Liver (tissue), 8 donors: ENCODE measurements at regions not wholly inside any gene's neighbourhood (a gene's known extent, or its start where the extent isn't known, plus 50 kb on each side); places are given as distances from the start of the nearest gene placed in this dataset.

Source experiments
- DNase-seq: peaks from one replicate; pipeline ENCODE4 v3.0.0-alpha.2; 2017; ENCODE audit warnings: low spot score
- H3K27ac ChIP-seq, 2 donors: one replicate each; pipeline ENCODE4 v1.7.0; 2013; ENCODE audit warnings: inconsistent platforms in 2 of 2, low read length in 2 of 2, control low read depth in 1 of 2, low read depth in 1 of 2, mild to moderate bottlenecking in 1 of 2
- H3K27me3 ChIP-seq, 4 donors: one replicate each; pipeline versions ENCODE4 v1.6.1 to v1.7.0; 2013; ENCODE audit warnings: low read length in 3 of 4, inconsistent platforms in 1 of 4, mild to moderate bottlenecking in 1 of 4, moderate library complexity in 1 of 4; ENCODE audit not compliant: control insufficient read depth in 4 of 4, insufficient read depth in 4 of 4
- H3K36me3 ChIP-seq, 4 donors: one replicate each; pipeline versions ENCODE4 v1.6.1 to v1.7.0; 2013; ENCODE audit warnings: low read length in 3 of 4, mild to moderate bottlenecking in 3 of 4, low read depth in 1 of 4, moderate library complexity in 1 of 4; ENCODE audit not compliant: control insufficient read depth in 4 of 4, insufficient read depth in 3 of 4
- H3K4me1 ChIP-seq, 4 donors: one replicate each; pipeline versions ENCODE4 v1.6.1 to v1.7.0; 2013; ENCODE audit warnings: low read length in 3 of 4, mild to moderate bottlenecking in 3 of 4, moderate library complexity in 1 of 4; ENCODE audit not compliant: control insufficient read depth in 4 of 4, insufficient read depth in 4 of 4
- H3K4me3 ChIP-seq, 3 donors: one replicate each; pipeline versions ENCODE4 v1.6.1 to v1.7.0; 2013; ENCODE audit warnings: low read length in 3 of 3, control low read depth in 1 of 3, low read depth in 1 of 3, mild to moderate bottlenecking in 1 of 3
- H3K9ac ChIP-seq, 2 donors: one replicate each; pipeline ENCODE4 v1.7.0; 2013; ENCODE audit warnings: low read length in 2 of 2, mild to moderate bottlenecking in 2 of 2, moderate library complexity in 2 of 2, control low read depth in 1 of 2, low read depth in 1 of 2
- H3K9me3 ChIP-seq, 4 donors: one replicate each; pipeline versions ENCODE4 v1.6.1 to v1.7.0; 2013; ENCODE audit warnings: low read length in 3 of 4; ENCODE audit not compliant: control insufficient read depth in 4 of 4
- CTCF ChIP-seq: fragments of 150-350 bp; IDR thresholded peaks from 2 replicates; pipeline ENCODE4 v1.5.1; 2017; ENCODE audit warnings: improper control_type of control experiment, low read depth, low read length; ENCODE audit not compliant: missing input control
- EGR1 ChIP-seq, 2 donors: IDR thresholded peaks; 2 replicates each; pipeline ENCODE4 v1.6.1; 2016 to 2018; ENCODE audit warnings: antibody characterized with exemption in 2 of 2, low read depth in 2 of 2
- FOXA1 ChIP-seq: IDR thresholded peaks from 2 replicates; pipeline ENCODE4 v1.6.1; 2016; ENCODE audit warnings: antibody characterized with exemption
- FOXA2 ChIP-seq: IDR thresholded peaks from 2 replicates; pipeline ENCODE4 v1.6.1; 2016; ENCODE audit warnings: antibody characterized with exemption
- GABPA ChIP-seq, 2 donors: IDR thresholded peaks in 1 of 2; conservative IDR thresholded peaks in 1 of 2; 2 replicates each; pipeline ENCODE4 v1.6.1; 2016; ENCODE audit warnings: antibody characterized with exemption in 2 of 2, mild to moderate bottlenecking in 1 of 2, moderate library complexity in 1 of 2
- HNF4A ChIP-seq, 2 donors: conservative IDR thresholded peaks; 2 replicates each; pipeline ENCODE4 v1.6.1; 2016; ENCODE audit warnings: antibody characterized with exemption in 2 of 2, mild to moderate bottlenecking in 2 of 2
- HNF4G ChIP-seq: IDR thresholded peaks from 2 replicates; pipeline ENCODE4 v1.6.1; 2016; ENCODE audit warnings: antibody characterized with exemption
- JUND ChIP-seq, 2 donors: IDR thresholded peaks; 2 replicates each; pipeline ENCODE4 v1.6.1; 2016; ENCODE audit warnings: antibody characterized with exemption in 2 of 2
- NR2F2 ChIP-seq: IDR thresholded peaks from 2 replicates; pipeline ENCODE4 v1.6.1; 2016; ENCODE audit warnings: antibody characterized with exemption
- RAD21 ChIP-seq, 2 donors: IDR thresholded peaks; 2 replicates each; pipeline ENCODE4 v1.6.1; 2016; ENCODE audit warnings: antibody characterized with exemption in 2 of 2, mild to moderate bottlenecking in 2 of 2
- RXRA ChIP-seq, 2 donors: IDR thresholded peaks; 2 replicates each; pipeline ENCODE4 v1.6.1; 2017 to 2018; ENCODE audit warnings: antibody characterized with exemption in 2 of 2, mild to moderate bottlenecking in 1 of 2
- SP1 ChIP-seq: IDR thresholded peaks from 2 replicates; pipeline ENCODE4 v1.6.1; 2018; ENCODE audit warnings: antibody characterized with exemption, mild to moderate bottlenecking
- TAF1 ChIP-seq: conservative IDR thresholded peaks from 2 replicates; pipeline ENCODE4 v1.6.1; 2016; ENCODE audit warnings: antibody characterized with exemption, mild to moderate bottlenecking
- YY1 ChIP-seq: IDR thresholded peaks from 2 replicates; pipeline ENCODE4 v1.6.1; 2016; ENCODE audit warnings: antibody characterized with exemption, mild to moderate bottlenecking
- WGBS: extraction: QIAGEN DNeasy Blood & Tissue Kit; methylation state at CpG from one replicate; pipeline ENCODE4 v1.1.7; 2013; 5-methylcytosine and 5-hydroxymethylcytosine counted together
- TF ChIP-seq, protein P1 (sequence below): IDR thresholded peaks from 2 replicates; pipeline ENCODE4 v1.6.1; 2016; ENCODE audit warnings: antibody characterized with exemption
- TF ChIP-seq, protein P2 (sequence below): IDR thresholded peaks from 2 replicates; pipeline ENCODE4 v1.6.1; 2016; ENCODE audit warnings: antibody characterized with exemption
- TF ChIP-seq, protein P3 (sequence below): IDR thresholded peaks from 2 replicates; pipeline ENCODE4 v1.6.1; 2016; ENCODE audit warnings: antibody characterized with exemption
- TF ChIP-seq, protein P4 (sequence below): IDR thresholded peaks from 2 replicates; pipeline ENCODE4 v1.6.1; 2016; ENCODE audit warnings: antibody characterized with exemption, mild to moderate bottlenecking
- donor health status: healthy.
- donor health status: healthy.
- donor health status: healthy.
- donor health status: healthy.
- donor health status: healthy.

DNA sequence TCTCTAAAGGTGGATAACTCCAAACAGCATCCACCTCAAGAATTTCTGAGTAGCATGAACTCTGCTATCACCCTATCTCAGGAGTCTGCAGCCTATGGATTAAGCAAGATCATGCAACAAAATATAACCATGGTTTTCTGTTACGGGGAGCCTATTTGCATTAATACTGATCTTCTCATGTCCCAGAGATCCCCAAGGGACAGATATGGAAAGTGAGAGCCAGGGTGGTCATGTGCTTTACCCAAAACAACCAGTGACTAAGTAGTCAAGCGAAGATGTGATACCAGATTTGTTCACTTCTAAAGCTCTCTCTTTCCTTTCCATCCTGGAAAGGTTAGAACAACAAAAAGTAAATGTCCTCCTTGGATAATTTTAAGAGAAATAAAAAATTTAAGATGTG lies 125.1 kb downstream of the PRRX1 start:
- Histone ChIP-seq H3K27ac (no peak overlapping the region), H3K9me3 (no peaks in the 10 kb centered on the region), H3K4me1 (no peaks in the 10 kb centered on the region), H3K36me3 (no peaks in the 10 kb centered on the region), H3K4me3 (no peak overlapping the region), H3K9ac (no peak overlapping the region), H3K27me3 (peaks cover 0 to 5% (median 0%) of the 10 kb centered on the region in 4 donors)
- DNase-seq = no peak
- WGBS = 78% methylated on average over 2 of the region's 2 CpGs
- no peak for TF ChIP-seq RAD21 (IDR thresholded peaks at IDR 0.05)
- no peak for TF ChIP-seq YY1
- TF ChIP-seq HNF4G = no peak
- no peak for TF ChIP-seq SP1
- TF ChIP-seq, protein P1, sequence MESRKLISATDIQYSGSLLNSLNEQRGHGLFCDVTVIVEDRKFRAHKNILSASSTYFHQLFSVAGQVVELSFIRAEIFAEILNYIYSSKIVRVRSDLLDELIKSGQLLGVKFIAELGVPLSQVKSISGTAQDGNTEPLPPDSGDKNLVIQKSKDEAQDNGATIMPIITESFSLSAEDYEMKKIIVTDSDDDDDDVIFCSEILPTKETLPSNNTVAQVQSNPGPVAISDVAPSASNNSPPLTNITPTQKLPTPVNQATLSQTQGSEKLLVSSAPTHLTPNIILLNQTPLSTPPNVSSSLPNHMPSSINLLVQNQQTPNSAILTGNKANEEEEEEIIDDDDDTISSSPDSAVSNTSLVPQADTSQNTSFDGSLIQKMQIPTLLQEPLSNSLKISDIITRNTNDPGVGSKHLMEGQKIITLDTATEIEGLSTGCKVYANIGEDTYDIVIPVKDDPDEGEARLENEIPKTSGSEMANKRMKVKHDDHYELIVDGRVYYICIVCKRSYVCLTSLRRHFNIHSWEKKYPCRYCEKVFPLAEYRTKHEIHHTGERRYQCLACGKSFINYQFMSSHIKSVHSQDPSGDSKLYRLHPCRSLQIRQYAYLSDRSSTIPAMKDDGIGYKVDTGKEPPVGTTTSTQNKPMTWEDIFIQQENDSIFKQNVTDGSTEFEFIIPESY = no peak
- no peak for TF ChIP-seq TAF1
- no peak for TF ChIP-seq EGR1 (IDR thresholded peaks at IDR 0.05; ENCODE audit: low read depth in 2 of 2)

GRCh38 chr1:170790175-170790574 lies 126.2 kb downstream of the PRRX1 start:
- 25% methylated on average over 2 of the region's 2 CpGs for whole genome bisulfite sequencing
- TF ChIP-seq HNF4A (conservative IDR thresholded peaks at IDR 0.05) (no peak), HNF4G (no peak)
- Histone ChIP-seq H3K9ac (no peak overlapping the region), H3K36me3 (no peaks in the 10 kb centered on the region), H3K4me1 (no peaks in the 10 kb centered on the region), H3K27me3 (peaks cover 0 to 5% (median 0%) of the 10 kb centered on the region in 4 donors), H3K27ac (no peak overlapping the region), H3K4me3 (no peak overlapping the region), H3K9me3 (no peaks in the 10 kb centered on the region)
- DNase-seq = no peak

DNA sequence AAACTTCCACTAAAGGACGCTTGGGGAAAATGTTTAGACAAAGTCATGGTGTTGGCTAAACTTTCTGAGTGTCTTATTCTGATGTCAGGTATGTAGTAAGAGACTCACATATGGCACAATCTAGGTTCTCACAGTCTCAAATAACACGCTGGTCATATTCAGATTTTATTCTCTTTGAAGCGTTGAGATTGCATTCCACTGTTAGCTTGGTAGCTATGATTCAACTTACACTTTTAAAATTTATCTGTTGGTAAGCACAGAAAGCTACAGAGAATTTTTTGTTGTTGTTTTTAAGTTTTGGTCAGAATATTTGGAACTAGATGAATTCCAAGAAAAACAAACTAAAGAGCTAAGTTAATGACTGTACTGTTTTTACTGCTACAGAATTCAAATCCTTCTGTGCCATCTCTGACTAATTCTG lies 126.7 kb downstream of the PRRX1 start:
- Histone ChIP-seq H3K4me3 (no peak overlapping the region), H3K9ac (no peak overlapping the region), H3K27ac (no peak overlapping the region), H3K9me3 (no peaks in the 10 kb centered on the region), H3K27me3 (peaks cover 0 to 5% (median 0%) of the 10 kb centered on the region in 4 donors), H3K4me1 (no peaks in the 10 kb centered on the region), H3K36me3 (no peaks in the 10 kb centered on the region)
- DNase-seq = no peak
- no peak for TF ChIP-seq CTCF
- TF ChIP-seq FOXA1 = no peak
- TF ChIP-seq, protein P2, sequence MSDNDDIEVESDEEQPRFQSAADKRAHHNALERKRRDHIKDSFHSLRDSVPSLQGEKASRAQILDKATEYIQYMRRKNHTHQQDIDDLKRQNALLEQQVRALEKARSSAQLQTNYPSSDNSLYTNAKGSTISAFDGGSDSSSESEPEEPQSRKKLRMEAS = no peak
- TF ChIP-seq GABPA (IDR thresholded peaks at IDR 0.05 in 1 of 2, conservative IDR thresholded peaks at IDR 0.05 in 1 of 2) = no peak
- TF ChIP-seq YY1 = no peak
- TF ChIP-seq, protein P1 = no peak
- TF ChIP-seq RAD21 (IDR thresholded peaks at IDR 0.05) = no peak
- no peak for TF ChIP-seq HNF4A (conservative IDR thresholded peaks at IDR 0.05)
- TF ChIP-seq, protein P3, sequence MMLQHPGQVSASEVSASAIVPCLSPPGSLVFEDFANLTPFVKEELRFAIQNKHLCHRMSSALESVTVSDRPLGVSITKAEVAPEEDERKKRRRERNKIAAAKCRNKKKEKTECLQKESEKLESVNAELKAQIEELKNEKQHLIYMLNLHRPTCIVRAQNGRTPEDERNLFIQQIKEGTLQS = no peak
- no peak for TF ChIP-seq HNF4G
- TF ChIP-seq, protein P4, sequence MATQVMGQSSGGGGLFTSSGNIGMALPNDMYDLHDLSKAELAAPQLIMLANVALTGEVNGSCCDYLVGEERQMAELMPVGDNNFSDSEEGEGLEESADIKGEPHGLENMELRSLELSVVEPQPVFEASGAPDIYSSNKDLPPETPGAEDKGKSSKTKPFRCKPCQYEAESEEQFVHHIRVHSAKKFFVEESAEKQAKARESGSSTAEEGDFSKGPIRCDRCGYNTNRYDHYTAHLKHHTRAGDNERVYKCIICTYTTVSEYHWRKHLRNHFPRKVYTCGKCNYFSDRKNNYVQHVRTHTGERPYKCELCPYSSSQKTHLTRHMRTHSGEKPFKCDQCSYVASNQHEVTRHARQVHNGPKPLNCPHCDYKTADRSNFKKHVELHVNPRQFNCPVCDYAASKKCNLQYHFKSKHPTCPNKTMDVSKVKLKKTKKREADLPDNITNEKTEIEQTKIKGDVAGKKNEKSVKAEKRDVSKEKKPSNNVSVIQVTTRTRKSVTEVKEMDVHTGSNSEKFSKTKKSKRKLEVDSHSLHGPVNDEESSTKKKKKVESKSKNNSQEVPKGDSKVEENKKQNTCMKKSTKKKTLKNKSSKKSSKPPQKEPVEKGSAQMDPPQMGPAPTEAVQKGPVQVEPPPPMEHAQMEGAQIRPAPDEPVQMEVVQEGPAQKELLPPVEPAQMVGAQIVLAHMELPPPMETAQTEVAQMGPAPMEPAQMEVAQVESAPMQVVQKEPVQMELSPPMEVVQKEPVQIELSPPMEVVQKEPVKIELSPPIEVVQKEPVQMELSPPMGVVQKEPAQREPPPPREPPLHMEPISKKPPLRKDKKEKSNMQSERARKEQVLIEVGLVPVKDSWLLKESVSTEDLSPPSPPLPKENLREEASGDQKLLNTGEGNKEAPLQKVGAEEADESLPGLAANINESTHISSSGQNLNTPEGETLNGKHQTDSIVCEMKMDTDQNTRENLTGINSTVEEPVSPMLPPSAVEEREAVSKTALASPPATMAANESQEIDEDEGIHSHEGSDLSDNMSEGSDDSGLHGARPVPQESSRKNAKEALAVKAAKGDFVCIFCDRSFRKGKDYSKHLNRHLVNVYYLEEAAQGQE = no peak
- TF ChIP-seq SP1 = no peak
- no peak for TF ChIP-seq RXRA (IDR thresholded peaks at IDR 0.05)
- TF ChIP-seq NR2F2 = no peak
- no peak for TF ChIP-seq JUND (IDR thresholded peaks at IDR 0.05)
- TF ChIP-seq TAF1 = no peak
- TF ChIP-seq FOXA2 = no peak
- 62% methylated on average over 3 of the region's 3 CpGs for WGBS
